CD4-positive, alpha-beta T cell (primary cell): ENCODE measurements at regions not wholly inside any gene's neighbourhood (a gene's known extent, or its start where the extent isn't known, plus 50 kb on each side); places are given as distances from the start of the nearest gene placed in this dataset.

Experiments used
- ATAC-seq: fragments of 200-7000 bp; cut with Tn5 transposase; one replicate; pipeline ENCODE4 v1.10.0; 2022; ENCODE audit warnings: mild to moderate bottlenecking; ENCODE audit not compliant: poor library complexity
- CTCF ChIA-PET: fragments of 350-600 bp; sonication (Branson Sonifier 250); formaldehyde crosslinking; loops from one replicate; lab custom pipeline; 2021; ENCODE audit warnings: antibody characterized with exemption, inconsistent platforms; lab: Charles Lee
- POLR2A ChIA-PET: fragments of 350-600 bp; sonication (Branson Sonifier 250); formaldehyde crosslinking; loops from one replicate; lab custom pipeline; 2021; ENCODE audit warnings: antibody characterized with exemption, inconsistent platforms; lab: Charles Lee
- DNase-seq, 14 experiments: peaks; one replicate each; pipeline ENCODE4 v3.0.0-alpha.2; 2013 to 2020; ENCODE audit warnings: mixed read lengths in 2 of 14
- H3K27ac ChIP-seq, 2 donors: one replicate each; pipeline versions ENCODE4 v1.5.1 to v1.7.0; 2013; ENCODE audit warnings: low read length in 2 of 2, low read depth in 1 of 2, mild to moderate bottlenecking in 1 of 2
- H3K27me3 ChIP-seq, 2 experiments: 1 replicate in 1 of 2; 2 replicates in 1 of 2; pipeline versions ENCODE4 v1.6.1 to v1.7.0; 2013; ENCODE audit warnings: low read length in 2 of 2, control low read depth in 1 of 2, mild to moderate bottlenecking in 1 of 2, moderate library complexity in 1 of 2; ENCODE audit not compliant: insufficient read depth in 2 of 2, control insufficient read depth in 1 of 2
- H3K36me3 ChIP-seq: one replicate; pipeline ENCODE4 v1.6.1; 2013; ENCODE audit warnings: low read length, control low read depth; ENCODE audit not compliant: insufficient read depth
- H3K4me1 ChIP-seq: one replicate; pipeline ENCODE4 v1.6.1; 2013; ENCODE audit warnings: low read length, control low read depth; ENCODE audit not compliant: insufficient read depth
- H3K4me3 ChIP-seq: one replicate; pipeline ENCODE4 v1.5.1; 2013; ENCODE audit warnings: mild to moderate bottlenecking, low read length, moderate library complexity
- H3K9me3 ChIP-seq, 2 experiments: 1 replicate in 1 of 2; 2 replicates in 1 of 2; pipeline versions ENCODE4 v1.6.1 to v1.7.0; 2013; ENCODE audit warnings: low read length in 2 of 2, mild to moderate bottlenecking in 2 of 2, control low read depth in 1 of 2, moderate library complexity in 1 of 2; ENCODE audit not compliant: control insufficient read depth in 1 of 2, insufficient read depth in 1 of 2
- H3K27ac Mint-ChIP-seq: one replicate; pipeline ENCODE4 v1.8.0; 2020; ENCODE audit warnings: mixed read lengths
- H3K27me3 Mint-ChIP-seq: one replicate; pipeline ENCODE4 v1.8.0; 2021; ENCODE audit warnings: mixed read lengths
- H3K36me3 Mint-ChIP-seq: one replicate; pipeline ENCODE4 v1.8.0; 2021; ENCODE audit warnings: low read depth, mixed read lengths
- H3K4me1 Mint-ChIP-seq: one replicate; pipeline ENCODE4 v1.8.0; 2021; ENCODE audit warnings: low read depth, mixed read lengths
- H3K4me3 Mint-ChIP-seq: one replicate; pipeline ENCODE4 v1.8.0; 2020; ENCODE audit warnings: mild to moderate bottlenecking, mixed read lengths
- H3K9me3 Mint-ChIP-seq: one replicate; pipeline ENCODE4 v1.8.0; 2020; ENCODE audit warnings: mixed read lengths
- CTCF ChIP-seq: fragments of 200-600 bp; IDR thresholded peaks from one replicate; pipeline ENCODE4 v1.8.0; 2022; ENCODE audit warnings: antibody characterized with exemption, mild to moderate bottlenecking
- intact Hi-C, 2 experiments: fragments of 100-400 bp; cut with DNase I in 1 of 2; cut with micrococcal nuclease in 1 of 2; formaldehyde crosslinking; loops; one replicate each; pipeline versions ENCODE4 v1.15.1 to v1.9.0; 2023 to 2025; cut with DNase I, micrococcal nuclease

GRCh38 chr3:77935418-77935817 lies 895.5 kb downstream of the ROBO2 start:
- peaks cover 0 to under 1% of the 10 kb centered on the region in 2 experiments for H3K9me3 ChIP-seq
- no peaks in the 10 kb centered on the region for H3K36me3 ChIP-seq
- no peaks in the 10 kb centered on the region for H3K36me3 Mint-ChIP-seq
- H3K27ac Mint-ChIP-seq = no peak overlapping the region
- ChIA-PET POLR2A (no interaction called here), CTCF (no interaction called here)
- TF ChIP-seq CTCF = no peak
- H3K4me3 Mint-ChIP-seq = no peak overlapping the region
- no peak overlapping the region for H3K27ac ChIP-seq
- no peaks in the 10 kb centered on the region for H3K4me1 Mint-ChIP-seq
- ATAC-seq = no peak
- H3K27me3 Mint-ChIP-seq = no peaks in the 10 kb centered on the region
- H3K4me1 ChIP-seq = no peaks in the 10 kb centered on the region
- DNase-seq = no peak
- intact Hi-C loops = no loop called here
- peaks cover 9% of the 10 kb centered on the region for H3K9me3 Mint-ChIP-seq
- H3K27me3 ChIP-seq = no peaks in the 10 kb centered on the region
- no peak overlapping the region for H3K4me3 ChIP-seq

- TF ChIP-seq CTCF = no peak
- CTCF ChIA-PET = no interaction called here
Measured at GRCh38 chr3:77939726-77940125, 899.8 kb downstream of the ROBO2 start.

GRCh38 chr3:77943598-77943997 lies 903.7 kb downstream of the ROBO2 start:
- no peak overlapping the region for H3K27ac ChIP-seq
- ATAC-seq = no peak
- H3K27me3 ChIP-seq = no peaks in the 10 kb centered on the region
- intact Hi-C loops = no loop called here
- Mint-ChIP-seq H3K9me3 (no peaks in the 10 kb centered on the region), H3K27ac (no peak overlapping the region), H3K4me3 (no peak overlapping the region), H3K4me1 (no peaks in the 10 kb centered on the region), H3K36me3 (no peaks in the 10 kb centered on the region), H3K27me3 (no peaks in the 10 kb centered on the region)
- no peak for DNase-seq
- H3K36me3 ChIP-seq = no peaks in the 10 kb centered on the region
- no peak for TF ChIP-seq CTCF
- CTCF ChIA-PET = no interaction called here
- POLR2A ChIA-PET = no interaction called here
- H3K9me3 ChIP-seq = no peaks in the 10 kb centered on the region
- H3K4me3 ChIP-seq = no peak overlapping the region
- H3K4me1 ChIP-seq = no peaks in the 10 kb centered on the region

More at GRCh38 chr3:77939726-77940125, 899.8 kb downstream of the ROBO2 start:
- no peak overlapping the region for H3K27ac Mint-ChIP-seq
- Histone ChIP-seq H3K27me3 (no peaks in the 10 kb centered on the region), H3K36me3 (no peaks in the 10 kb centered on the region), H3K9me3 (no peaks in the 10 kb centered on the region), H3K4me1 (no peaks in the 10 kb centered on the region), H3K4me3 (no peak overlapping the region), H3K27ac (no peak overlapping the region)
- no peaks in the 10 kb centered on the region for H3K36me3 Mint-ChIP-seq
- no peaks in the 10 kb centered on the region for H3K27me3 Mint-ChIP-seq
- H3K9me3 Mint-ChIP-seq = peaks cover 9% of the 10 kb centered on the region
- intact Hi-C loops = no loop called here
- DNase-seq (no peak), ATAC-seq (no peak)
- no peaks in the 10 kb centered on the region for H3K4me1 Mint-ChIP-seq
- POLR2A ChIA-PET = no interaction called here
- no peak overlapping the region for H3K4me3 Mint-ChIP-seq
